ENCODE measurements at regions not wholly inside any gene's neighbourhood (a gene's known extent, or its start where the extent isn't known, plus 50 kb on each side); places are given as distances from the start of the nearest gene placed in this dataset.

GRCh38 chr6:6783721-6784120 lies 195.2 kb downstream of the LY86 start:
- Histone ChIP-seq H3K36me3 (ENCODE audit: low read depth) (no peaks in the 10 kb centered on the region), H3K4me1 (ENCODE audit: low read depth) (no peaks in the 10 kb centered on the region), H3K4me3 (no peak overlapping the region), H3K9me3 (no peaks in the 10 kb centered on the region)
- DNase-seq (no peak), ATAC-seq (no peak)
- intact Hi-C loops (cut with DNase I, micrococcal nuclease) = no loop called here
- TF ChIP-seq CTCF (IDR thresholded peaks at IDR 0.05) = no peak

DNA sequence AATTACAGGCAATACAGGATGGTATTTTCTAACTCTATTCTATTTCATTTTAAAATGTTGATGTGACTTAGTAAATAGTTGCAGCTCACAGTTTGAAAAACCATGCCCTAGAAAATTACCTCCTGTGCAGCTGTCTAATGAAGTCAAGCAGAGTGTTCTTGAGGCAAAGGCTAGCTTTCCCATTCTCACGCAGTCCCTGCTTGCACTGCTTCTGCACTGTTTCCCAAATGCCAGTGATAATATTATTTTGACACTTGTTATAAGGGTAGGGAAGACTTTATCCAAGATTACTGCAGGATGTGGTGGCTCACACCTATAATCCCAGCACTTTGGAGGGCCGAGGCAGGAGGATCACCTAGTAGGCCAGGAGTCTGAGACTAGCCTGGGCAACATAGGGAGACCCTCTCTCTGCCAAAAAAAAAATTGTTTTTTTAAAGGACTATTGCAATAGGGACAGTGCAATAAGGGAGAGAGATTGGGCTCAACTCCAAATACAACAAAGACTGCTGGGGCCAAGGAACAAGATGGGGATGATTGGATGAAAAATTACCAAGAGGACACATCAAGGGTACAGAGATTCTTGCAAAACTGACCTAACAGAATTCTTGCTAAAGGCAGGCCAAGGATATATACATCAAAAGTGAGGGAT lies 196.1 kb downstream of the LY86 start:
- no peak for TF ChIP-seq CTCF (IDR thresholded peaks at IDR 0.05)
- intact Hi-C loops (cut with DNase I, micrococcal nuclease) = no loop called here
- ATAC-seq = no peak
- no peaks in the 10 kb centered on the region for H3K9me3 ChIP-seq
- no peak for DNase-seq
- H3K4me3 ChIP-seq = no peak overlapping the region
- H3K36me3 ChIP-seq (ENCODE audit: low read depth) = no peaks in the 10 kb centered on the region
- no peaks in the 10 kb centered on the region for H3K4me1 ChIP-seq (ENCODE audit: low read depth)

DNA sequence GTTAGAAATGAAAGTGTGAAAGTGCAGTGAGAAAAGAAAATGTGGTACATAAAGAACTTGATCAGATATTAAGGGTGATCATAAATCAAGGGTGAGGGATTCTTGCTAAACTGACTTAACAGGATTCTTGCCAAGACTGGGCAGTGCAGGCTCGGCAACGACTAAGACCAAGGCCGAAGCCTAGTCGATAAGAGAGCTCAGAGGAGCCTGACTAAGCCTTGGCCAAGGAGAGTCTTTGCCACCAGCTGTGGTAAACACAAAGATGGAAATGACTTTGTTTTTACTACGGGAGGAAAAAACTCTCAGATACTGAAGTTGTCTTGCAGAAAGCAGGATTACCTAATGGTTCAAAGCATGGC lies 196.6 kb downstream of the LY86 start:
- Histone ChIP-seq H3K4me1 (ENCODE audit: low read depth) (no peaks in the 10 kb centered on the region), H3K36me3 (ENCODE audit: low read depth) (no peaks in the 10 kb centered on the region), H3K4me3 (no peak overlapping the region), H3K9me3 (no peaks in the 10 kb centered on the region)
- no peak for TF ChIP-seq CTCF (IDR thresholded peaks at IDR 0.05)
- intact Hi-C loops (cut with DNase I, micrococcal nuclease) = no loop called here
- ATAC-seq = no peak
- no peak for DNase-seq

- ATAC-seq (peak; percentile 84), DNase-seq (peak in 1 of 3 donors; percentile 66)
- peak; percentile 45 for TF ChIP-seq CTCF (IDR thresholded peaks at IDR 0.05)
- Histone ChIP-seq H3K4me3 (no peak overlapping the region), H3K4me1 (ENCODE audit: low read depth) (no peaks in the 10 kb centered on the region), H3K36me3 (ENCODE audit: low read depth) (no peaks in the 10 kb centered on the region), H3K9me3 (no peaks in the 10 kb centered on the region)
- intact Hi-C loops (cut with DNase I, micrococcal nuclease) = no loop called here
Measured at GRCh38 chr6:6788394-6789032, 200.0 kb downstream of the LY86 start.

DNA sequence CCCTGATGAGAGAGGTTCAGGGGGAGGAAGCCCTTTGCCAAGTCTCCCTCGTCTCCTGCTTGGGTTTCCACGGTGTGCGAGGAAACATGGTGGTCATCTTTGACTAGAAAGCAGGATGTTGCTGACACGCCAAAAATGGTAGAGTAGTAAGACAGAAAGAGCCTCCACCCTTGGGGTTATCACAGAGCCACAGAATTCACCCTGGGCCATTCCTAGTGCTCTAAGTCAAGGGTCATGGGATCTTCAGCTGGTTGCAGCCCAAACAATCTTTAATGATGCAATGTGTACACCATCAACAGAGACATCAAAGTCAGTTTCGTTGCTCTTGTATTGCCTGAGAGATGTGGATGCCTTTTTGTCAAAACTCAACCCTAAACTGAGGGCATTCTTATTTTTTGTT lies 201.9 kb downstream of the LY86 start:
- H3K4me3 ChIP-seq = no peak overlapping the region
- intact Hi-C loops (cut with DNase I, micrococcal nuclease) = no loop called here
- H3K4me1 ChIP-seq (ENCODE audit: low read depth) = no peaks in the 10 kb centered on the region
- H3K9me3 ChIP-seq = no peaks in the 10 kb centered on the region
- no peak for TF ChIP-seq CTCF (IDR thresholded peaks at IDR 0.05)
- DNase-seq (no peak), ATAC-seq (no peak)
- H3K36me3 ChIP-seq (ENCODE audit: low read depth) = no peaks in the 10 kb centered on the region
